Endothelial cell of umbilical vein (primary cell): ENCODE measurements at regions not wholly inside any gene's neighbourhood (a gene's known extent, or its start where the extent isn't known, plus 50 kb on each side); places are given as distances from the start of the nearest gene placed in this dataset.

Source experiments
- BruUV-seq: library from RNA; stranded (reverse); fragments of 400-500 nt; replicated peaks from 2 replicates; lab custom pipeline; 2021; lab: Mats Ljungman, UMichigan
- CTCF ChIA-PET: fragments of 300-600, 350-600 bp; sonication (Branson Sonifier 250); formaldehyde crosslinking; loops from one replicate; lab custom pipeline; 2021; ENCODE audit warnings: antibody characterized with exemption, inconsistent platforms; lab: Charles Lee
- POLR2A ChIA-PET: fragments of 300-600, 350-600 bp; sonication (Branson Sonifier 250); formaldehyde crosslinking; loops from one replicate; lab custom pipeline; 2021; ENCODE audit warnings: antibody characterized with exemption, inconsistent platforms; lab: Charles Lee
- DNase-seq: peaks from one replicate; pipeline ENCODE4 v3.0.0-alpha.2; 2011; ENCODE audit warnings: low read depth, low spot score
- FAIRE-seq: peaks from 2 replicates; lab custom pipeline; 2011; peaks lifted over from hg19 to GRCh38; lab: Jason Lieb, UNC
- H2AFZ ChIP-seq: 2 replicates; pipeline ENCODE4 v1.6.0; 2012; ENCODE audit warnings: low read depth, low read length, control low read depth, inconsistent platforms
- H3K27ac ChIP-seq: 2 replicates; pipeline ENCODE4 v1.5.1; 2011; ENCODE audit warnings: low read depth, mild to moderate bottlenecking, control low read depth, low read length, moderate library complexity; ENCODE audit not compliant: insufficient read depth
- H3K27me3 ChIP-seq, 2 experiments: 2 replicates each; pipeline versions ENCODE4 v1.6.0 to v1.6.1; 2011; ENCODE audit warnings: low read length in 2 of 2, mixed read lengths in 1 of 2; ENCODE audit not compliant: control insufficient read depth in 2 of 2, insufficient read depth in 2 of 2
- H3K36me3 ChIP-seq, 2 experiments: 2 replicates in 1 of 2; 3 replicates in 1 of 2; pipeline ENCODE4 v1.5.1; 2011; ENCODE audit warnings: low read length in 2 of 2, mild to moderate bottlenecking in 1 of 2, moderate library complexity in 1 of 2; ENCODE audit not compliant: control insufficient read depth in 2 of 2, insufficient read depth in 2 of 2; ENCODE audit errors: extremely low read depth in 1 of 2
- H3K4me1 ChIP-seq: 3 replicates; pipeline ENCODE4 v1.5.1; 2011; ENCODE audit warnings: mild to moderate bottlenecking, low read length; ENCODE audit not compliant: control insufficient read depth, insufficient read depth; ENCODE audit errors: extremely low read depth
- H3K4me2 ChIP-seq: 2 replicates; pipeline ENCODE4 v1.6.1; 2011; ENCODE audit warnings: low read length, control low read depth, mixed read lengths; ENCODE audit not compliant: insufficient read depth
- H3K4me3 ChIP-seq, 3 experiments: fragments of 200-600 bp in 1 of 3; sonication (generic), shearing (Covaris generic) in 1 of 3; replicated peaks in 1 of 3; 2 replicates each; pipeline ENCODE4 v1.5.1; 2011 to 2016; ENCODE audit warnings: control low read depth in 3 of 3, low read length in 3 of 3, mild to moderate bottlenecking in 2 of 3, inconsistent platforms in 1 of 3, low read depth in 1 of 3, moderate library complexity in 1 of 3; ENCODE audit not compliant: insufficient read depth in 1 of 3
- H3K79me2 ChIP-seq: 2 replicates; pipeline ENCODE4 v1.6.0; 2012; ENCODE audit warnings: low read length, inconsistent platforms; ENCODE audit not compliant: control insufficient read depth, insufficient read depth
- H3K9ac ChIP-seq: replicated peaks from 2 replicates; pipeline ENCODE3; 2011; ENCODE audit warnings: low read length, control low read depth; ENCODE audit not compliant: insufficient read depth; ENCODE audit errors: extremely low read depth
- H3K9me1 ChIP-seq: replicated peaks from 3 replicates; pipeline ENCODE4 v1.6.0; 2011; ENCODE audit warnings: mild to moderate bottlenecking, low read length; ENCODE audit not compliant: control insufficient read depth, insufficient read depth; ENCODE audit errors: extremely low read depth
- H3K9me3 ChIP-seq: replicated peaks from 2 replicates; pipeline ENCODE4 v1.5.1; 2012; ENCODE audit warnings: low read length, inconsistent platforms; ENCODE audit not compliant: control insufficient read depth, insufficient read depth
- H4K20me1 ChIP-seq: replicated peaks from 2 replicates; pipeline ENCODE3; 2011; ENCODE audit warnings: mild to moderate bottlenecking, low read length; ENCODE audit not compliant: control insufficient read depth, insufficient read depth; ENCODE audit errors: extremely low read depth
- CTCF ChIP-seq, 2 donors: IDR thresholded peaks; 1 replicate in 1 of 2; 2 replicates in 1 of 2; pipeline ENCODE4 v1.5.1; 2011; ENCODE audit warnings: low read length in 2 of 2, mild to moderate bottlenecking in 2 of 2, moderate library complexity in 2 of 2, control low read depth in 1 of 2, inconsistent platforms in 1 of 2, low read depth in 1 of 2; ENCODE audit not compliant: insufficient read depth in 1 of 2; ENCODE audit errors: extremely low read depth in 1 of 2
- EZH2 ChIP-seq: IDR thresholded peaks from 2 replicates; pipeline ENCODE4 v1.6.1; 2012; ENCODE audit warnings: borderline replicate concordance, low read depth, mild to moderate bottlenecking, moderate library complexity, low read length, inconsistent platforms; ENCODE audit not compliant: severe bottlenecking
- FOS ChIP-seq: IDR thresholded peaks from 2 replicates; pipeline ENCODE4 v1.6.1; 2011; ENCODE audit warnings: mild to moderate bottlenecking, low read length, moderate library complexity, borderline replicate concordance; ENCODE audit not compliant: insufficient read depth
- GATA2 ChIP-seq: IDR thresholded peaks from 2 replicates; pipeline ENCODE4 v1.7.0; 2011; ENCODE audit warnings: low read depth, mild to moderate bottlenecking, moderate library complexity, mixed read lengths, low read length; ENCODE audit not compliant: insufficient read length, insufficient read depth
- JUN ChIP-seq: IDR thresholded peaks from 2 replicates; pipeline ENCODE4 v1.6.1; 2011; ENCODE audit warnings: borderline replicate concordance, low read depth; ENCODE audit not compliant: insufficient read length, insufficient read depth
- MAX ChIP-seq: IDR thresholded peaks from 2 replicates; pipeline ENCODE4 v1.6.1; 2011; ENCODE audit not compliant: insufficient read depth, insufficient read length
- MYC ChIP-seq: IDR thresholded peaks from one replicate; pipeline ENCODE4 v1.6.1; 2011; ENCODE audit warnings: mild to moderate bottlenecking, low read depth, low read length
- POLR2A ChIP-seq: IDR thresholded peaks from 2 replicates; pipeline ENCODE4 v1.6.1; 2012; ENCODE audit warnings: low read depth, mild to moderate bottlenecking, control low read depth, low read length
- POLR2AphosphoS5 ChIP-seq: IDR thresholded peaks from 2 replicates; pipeline ENCODE4 v1.6.1; 2012; ENCODE audit warnings: low read depth, mild to moderate bottlenecking, control low read depth, low read length, moderate library complexity; ENCODE audit not compliant: insufficient read depth
- dilution Hi-C: fragments of 300-500 bp; cut with MboI; formaldehyde crosslinking; loops from one replicate; pipeline ENCODE4 v1.15.0; 2019; ENCODE audit warnings: low sequenced_read_pairs; ENCODE audit not compliant: extremely low pct_ligation_motif_present
- intact Hi-C: fragments of 100-400 bp; cut with micrococcal nuclease; formaldehyde crosslinking; loops from one replicate; pipeline ENCODE4 v1.10.0; 2022

GRCh38 chr3:41097896-41098496, 101.3 kb upstream of the CTNNB1 start:
- H3K9ac ChIP-seq = no peak overlapping the region
- no peaks in the 10 kb centered on the region for H3K9me3 ChIP-seq
- TF ChIP-seq MAX = no peak
- no peak for TF ChIP-seq EZH2
- no peak for TF ChIP-seq FOS
- TF ChIP-seq POLR2A = no peak
- no peak for TF ChIP-seq GATA2
- no peak for TF ChIP-seq MYC
- TF ChIP-seq CTCF (IDR thresholded peaks at IDR 0.05; ENCODE audit: extremely low read depth in 1 of 2, insufficient read depth in 1 of 2, low read depth in 1 of 2, low read length in 2 of 2) = no peak
- TF ChIP-seq JUN = no peak
- no peak for TF ChIP-seq POLR2AphosphoS5
- dilution Hi-C loops = no loop called here
- ChIA-PET CTCF (no interaction called here), POLR2A (no interaction called here)
- peaks cover 4% of the 10 kb centered on the region in 2 experiments for H3K27me3 ChIP-seq
- H3K27ac ChIP-seq = no peak overlapping the region
- no peaks in the 10 kb centered on the region for H3K4me1 ChIP-seq
- H3K9me1 ChIP-seq = no peaks in the 10 kb centered on the region
- no TSS peak for BruUV-seq
- FAIRE-seq (no peak), DNase-seq (no peak)
- intact Hi-C loops = loop anchor here (5.0 kb wide), 1 partner anchor 516 kb away; no protein-coding TSS in a partner anchor
- no peaks in the 10 kb centered on the region for H3K36me3 ChIP-seq
- no peak overlapping the region for H2AFZ ChIP-seq
- no peaks in the 10 kb centered on the region for H4K20me1 ChIP-seq
- no peak overlapping the region for H3K4me2 ChIP-seq
- no peak overlapping the region for H3K4me3 ChIP-seq
- no peaks in the 10 kb centered on the region for H3K79me2 ChIP-seq
